SK-N-SH (cell line): ENCODE measurements at regions not wholly inside any gene's neighbourhood (a gene's known extent, or its start where the extent isn't known, plus 50 kb on each side); places are given as distances from the start of the nearest gene placed in this dataset.

ENCODE experiments used
- RCOR1 ChIP-seq: fragments of 150-350 bp; IDR thresholded peaks from 2 replicates; pipeline ENCODE4 v1.6.1; 2017; ENCODE audit warnings: antibody characterized with exemption, low read length
- TF ChIP-seq, protein P1 (sequence below): IDR thresholded peaks from 2 replicates; pipeline ENCODE4; 2012
- TF ChIP-seq, protein P2 (sequence below): IDR thresholded peaks from 2 replicates; pipeline ENCODE4 v1.6.1; 2012; ENCODE audit warnings: mild to moderate bottlenecking, low read depth, low read length, moderate library complexity

DNA sequence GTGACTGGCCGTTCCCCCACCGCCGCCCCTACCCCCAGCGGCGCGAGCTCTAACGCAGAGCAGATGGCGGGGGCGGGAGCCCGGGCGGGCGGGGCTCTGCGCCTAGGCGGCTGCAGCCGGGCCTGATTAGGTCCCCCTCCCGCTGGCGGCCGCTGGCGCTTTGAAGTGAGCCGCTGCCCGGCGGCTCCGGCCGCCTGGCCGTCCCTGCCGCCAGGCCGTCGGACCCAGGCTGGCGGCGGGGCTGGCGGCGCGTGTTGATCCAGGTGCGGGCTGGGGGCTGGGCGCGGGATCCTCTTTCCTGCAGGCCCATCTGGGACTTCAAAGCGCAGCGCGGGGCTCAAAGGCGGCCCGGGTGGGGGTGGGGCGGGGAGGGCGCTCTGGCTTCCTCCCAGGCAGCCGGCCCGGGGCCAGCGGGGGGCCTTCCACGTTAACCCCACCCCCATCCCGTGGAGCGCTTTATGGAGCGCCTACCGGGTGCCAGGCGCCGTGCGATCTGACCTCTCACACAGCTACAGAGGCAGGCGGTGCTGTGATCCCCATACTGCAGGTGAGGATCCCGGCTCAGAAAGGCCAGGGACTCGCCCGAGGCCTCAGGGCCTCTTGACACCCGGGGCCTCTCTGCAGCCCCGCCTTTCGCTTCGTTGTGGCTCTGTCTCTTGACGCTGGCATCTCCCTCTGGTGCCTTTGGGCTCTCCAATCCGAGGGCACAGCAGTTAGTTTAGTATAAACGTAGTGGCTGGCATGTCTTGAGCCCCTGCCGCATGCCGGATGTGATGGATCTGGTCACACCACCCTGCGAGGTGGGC is 80.0 kb upstream of the NKD1 start:
- TF ChIP-seq, protein P1, sequence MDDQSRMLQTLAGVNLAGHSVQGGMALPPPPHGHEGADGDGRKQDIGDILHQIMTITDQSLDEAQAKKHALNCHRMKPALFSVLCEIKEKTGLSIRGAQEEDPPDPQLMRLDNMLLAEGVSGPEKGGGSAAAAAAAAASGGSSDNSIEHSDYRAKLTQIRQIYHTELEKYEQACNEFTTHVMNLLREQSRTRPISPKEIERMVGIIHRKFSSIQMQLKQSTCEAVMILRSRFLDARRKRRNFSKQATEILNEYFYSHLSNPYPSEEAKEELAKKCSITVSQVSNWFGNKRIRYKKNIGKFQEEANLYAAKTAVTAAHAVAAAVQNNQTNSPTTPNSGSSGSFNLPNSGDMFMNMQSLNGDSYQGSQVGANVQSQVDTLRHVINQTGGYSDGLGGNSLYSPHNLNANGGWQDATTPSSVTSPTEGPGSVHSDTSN: no peak
- TF ChIP-seq RCOR1: no peak
- TF ChIP-seq, protein P2, sequence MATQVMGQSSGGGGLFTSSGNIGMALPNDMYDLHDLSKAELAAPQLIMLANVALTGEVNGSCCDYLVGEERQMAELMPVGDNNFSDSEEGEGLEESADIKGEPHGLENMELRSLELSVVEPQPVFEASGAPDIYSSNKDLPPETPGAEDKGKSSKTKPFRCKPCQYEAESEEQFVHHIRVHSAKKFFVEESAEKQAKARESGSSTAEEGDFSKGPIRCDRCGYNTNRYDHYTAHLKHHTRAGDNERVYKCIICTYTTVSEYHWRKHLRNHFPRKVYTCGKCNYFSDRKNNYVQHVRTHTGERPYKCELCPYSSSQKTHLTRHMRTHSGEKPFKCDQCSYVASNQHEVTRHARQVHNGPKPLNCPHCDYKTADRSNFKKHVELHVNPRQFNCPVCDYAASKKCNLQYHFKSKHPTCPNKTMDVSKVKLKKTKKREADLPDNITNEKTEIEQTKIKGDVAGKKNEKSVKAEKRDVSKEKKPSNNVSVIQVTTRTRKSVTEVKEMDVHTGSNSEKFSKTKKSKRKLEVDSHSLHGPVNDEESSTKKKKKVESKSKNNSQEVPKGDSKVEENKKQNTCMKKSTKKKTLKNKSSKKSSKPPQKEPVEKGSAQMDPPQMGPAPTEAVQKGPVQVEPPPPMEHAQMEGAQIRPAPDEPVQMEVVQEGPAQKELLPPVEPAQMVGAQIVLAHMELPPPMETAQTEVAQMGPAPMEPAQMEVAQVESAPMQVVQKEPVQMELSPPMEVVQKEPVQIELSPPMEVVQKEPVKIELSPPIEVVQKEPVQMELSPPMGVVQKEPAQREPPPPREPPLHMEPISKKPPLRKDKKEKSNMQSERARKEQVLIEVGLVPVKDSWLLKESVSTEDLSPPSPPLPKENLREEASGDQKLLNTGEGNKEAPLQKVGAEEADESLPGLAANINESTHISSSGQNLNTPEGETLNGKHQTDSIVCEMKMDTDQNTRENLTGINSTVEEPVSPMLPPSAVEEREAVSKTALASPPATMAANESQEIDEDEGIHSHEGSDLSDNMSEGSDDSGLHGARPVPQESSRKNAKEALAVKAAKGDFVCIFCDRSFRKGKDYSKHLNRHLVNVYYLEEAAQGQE: no peak
